GM13977 (cell line): ENCODE measurements at regions not wholly inside any gene's neighbourhood (a gene's known extent, or its start where the extent isn't known, plus 50 kb on each side); places are given as distances from the start of the nearest gene placed in this dataset.

Source experiments
- DNase-seq: peaks from one replicate; pipeline ENCODE4 v3.0.0; 2012; ENCODE audit warnings: low spot score
- CTCF ChIP-seq: IDR thresholded peaks from 2 replicates; pipeline ENCODE4 v1.5.1; 2012; ENCODE audit warnings: mild to moderate bottlenecking, control low read depth; ENCODE audit not compliant: insufficient read depth; ENCODE audit errors: extremely low read depth, missing control alignments
- in situ Hi-C: fragments of 300-500 bp; cut with MboI; formaldehyde crosslinking; loops from one replicate; pipeline ENCODE4 v1.12.0; 2022; ENCODE audit warnings: low sequenced_read_pairs, low pct_unique_long_range_greater_than_20kb, mixed read lengths, inconsistent platforms; ENCODE audit not compliant: unreplicated experiment

- in situ Hi-C loops: no loop called here
- no peak for DNase-seq
- TF ChIP-seq CTCF: no peak
Measured at GRCh38 chr4:104750008-104750407, 255.3 kb upstream of the CXXC4 start.

GRCh38 chr4:104751468-104751867, 256.8 kb upstream of the CXXC4 start:
- DNase-seq: no peak
- in situ Hi-C loops: no loop called here
- no peak for TF ChIP-seq CTCF

- TF ChIP-seq CTCF: no peak
- DNase-seq: peak; percentile 42
- in situ Hi-C loops: no loop called here
Measured at GRCh38 chr4:104752337-104752736, 257.6 kb upstream of the CXXC4 start.

- in situ Hi-C loops: no loop called here
- no peak for DNase-seq
- TF ChIP-seq CTCF: no peak
Measured at GRCh38 chr4:104756837-104757236, 262.1 kb upstream of the CXXC4 start.

- TF ChIP-seq CTCF: no peak
- DNase-seq: no peak
- in situ Hi-C loops: no loop called here
Measured at GRCh38 chr4:104758574-104758973, 263.9 kb upstream of the CXXC4 start.

GRCh38 chr4:104763554-104764222, 269.0 kb upstream of the CXXC4 start:
- no peak for TF ChIP-seq CTCF
- in situ Hi-C loops: no loop called here
- no peak for DNase-seq
